ENCODE measurements at regions not wholly inside any gene's neighbourhood (a gene's known extent, or its start where the extent isn't known, plus 50 kb on each side); places are given as distances from the start of the nearest gene placed in this dataset.

GRCh38 chr12:104895415-104895814 is 62.7 kb downstream of the SLC41A2 start:
- DNase-seq = no peak
- Histone ChIP-seq H3K27ac (no peak overlapping the region), H3K36me3 (ENCODE audit: low read depth, missing control alignments) (no peaks in the 10 kb centered on the region), H3K4me3 (no peak overlapping the region), H3K9me3 (no peaks in the 10 kb centered on the region), H3K27me3 (no peaks in the 10 kb centered on the region), H3K4me1 (no peaks in the 10 kb centered on the region)
- 86 to 87% methylated on average over 2 of the region's 2 CpGs for WGBS, 2 donors
- intact Hi-C loops (cut with DNase I; ENCODE audit: low total_unique reads) = no loop called here
- TF ChIP-seq POLR2A (IDR thresholded peaks at IDR 0.05) (no peak), CTCF (IDR thresholded peaks at IDR 0.05) (no peak)

DNA sequence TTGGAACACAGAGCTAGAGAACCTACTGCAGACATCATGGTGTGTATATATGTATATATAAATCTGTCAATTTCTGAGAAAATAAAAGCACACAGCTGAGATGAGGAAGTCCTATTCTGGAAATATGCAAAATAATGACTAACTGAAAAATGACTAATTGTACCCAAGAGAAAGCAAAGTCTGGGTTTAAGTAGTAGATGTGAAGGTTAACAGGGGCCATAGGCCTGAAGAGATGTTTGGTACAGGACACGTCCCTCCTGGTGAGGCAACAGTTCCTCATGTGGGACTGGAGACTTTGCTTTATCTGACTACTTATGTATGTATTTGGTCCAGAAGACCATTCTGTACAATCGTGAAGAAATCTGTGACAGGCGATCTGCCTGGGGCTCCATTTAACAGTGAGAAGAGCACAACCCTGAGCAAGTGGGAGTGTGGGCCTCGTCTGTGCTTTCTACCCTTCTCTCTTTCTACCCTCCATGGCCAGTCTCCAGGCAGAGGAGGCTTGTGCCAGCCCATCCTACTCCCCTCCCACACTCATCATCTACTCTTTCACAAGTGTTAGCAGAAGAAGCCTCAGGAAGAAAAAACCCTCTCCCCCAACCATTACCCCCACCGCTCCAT is 67.5 kb downstream of the SLC41A2 start:
- H3K9me3 ChIP-seq = no peaks in the 10 kb centered on the region
- H3K27me3 ChIP-seq = no peaks in the 10 kb centered on the region
- H3K4me1 ChIP-seq = no peaks in the 10 kb centered on the region
- no peak for DNase-seq
- WGBS, 2 donors = 94 to 96% methylated on average over 5 of the region's 5 CpGs
- TF ChIP-seq CTCF (IDR thresholded peaks at IDR 0.05) = no peak
- TF ChIP-seq POLR2A (IDR thresholded peaks at IDR 0.05) = no peak
- H3K36me3 ChIP-seq (ENCODE audit: low read depth, missing control alignments) = no peaks in the 10 kb centered on the region
- no peak overlapping the region for H3K27ac ChIP-seq
- intact Hi-C loops (cut with DNase I; ENCODE audit: low total_unique reads) = no loop called here
- no peak overlapping the region for H3K4me3 ChIP-seq

- Histone ChIP-seq H3K4me3 (no peak overlapping the region), H3K27ac (no peak overlapping the region), H3K27me3 (no peaks in the 10 kb centered on the region), H3K36me3 (ENCODE audit: low read depth, missing control alignments) (no peaks in the 10 kb centered on the region), H3K9me3 (no peaks in the 10 kb centered on the region), H3K4me1 (no peaks in the 10 kb centered on the region)
- TF ChIP-seq CTCF (IDR thresholded peaks at IDR 0.05) = no peak
- no peak for TF ChIP-seq POLR2A (IDR thresholded peaks at IDR 0.05)
- no peak for DNase-seq
- intact Hi-C loops (cut with DNase I; ENCODE audit: low total_unique reads) = no loop called here
- 100% methylated on average over 1 of the region's 1 CpG for WGBS, 2 donors
These were observed 68.4 kb downstream of the SLC41A2 start for GRCh38 chr12:104889735-104890134.

DNA sequence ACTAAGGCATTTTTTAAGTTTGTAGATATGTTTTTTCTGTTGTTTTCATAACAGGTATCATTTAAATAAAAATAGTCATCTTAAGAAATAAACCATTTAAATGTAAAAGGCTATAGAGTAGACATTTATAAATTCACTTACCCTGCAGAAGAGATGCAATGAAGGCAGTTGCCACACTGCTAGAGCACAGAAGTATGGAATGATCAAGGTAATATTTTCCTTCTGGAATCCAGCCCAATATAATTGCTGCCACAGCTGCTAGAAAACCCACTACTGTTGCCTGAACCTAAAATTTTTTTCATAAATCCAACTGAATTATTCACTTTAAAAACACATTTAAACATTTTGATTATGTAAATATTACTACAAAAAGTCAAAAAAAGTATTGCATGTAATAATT is 69.2 kb downstream of the SLC41A2 start:
- TF ChIP-seq CTCF (IDR thresholded peaks at IDR 0.05) = no peak
- no peak for TF ChIP-seq POLR2A (IDR thresholded peaks at IDR 0.05)
- Histone ChIP-seq H3K4me3 (no peak overlapping the region), H3K4me1 (no peaks in the 10 kb centered on the region), H3K36me3 (ENCODE audit: low read depth, missing control alignments) (no peaks in the 10 kb centered on the region), H3K27ac (no peak overlapping the region), H3K27me3 (no peaks in the 10 kb centered on the region), H3K9me3 (no peaks in the 10 kb centered on the region)
- no peak for DNase-seq
- intact Hi-C loops (cut with DNase I; ENCODE audit: low total_unique reads) = no loop called here

GRCh38 chr12:104888481-104888880 is 69.6 kb downstream of the SLC41A2 start:
- DNase-seq = no peak
- 80 to 86% methylated on average over 2 of the region's 2 CpGs for WGBS, 2 donors
- H3K27me3 ChIP-seq = no peaks in the 10 kb centered on the region
- no peak overlapping the region for H3K27ac ChIP-seq
- H3K36me3 ChIP-seq (ENCODE audit: low read depth, missing control alignments) = no peaks in the 10 kb centered on the region
- intact Hi-C loops (cut with DNase I; ENCODE audit: low total_unique reads) = no loop called here
- TF ChIP-seq CTCF (IDR thresholded peaks at IDR 0.05) (no peak), POLR2A (IDR thresholded peaks at IDR 0.05) (no peak)
- no peaks in the 10 kb centered on the region for H3K9me3 ChIP-seq
- no peak overlapping the region for H3K4me3 ChIP-seq
- no peaks in the 10 kb centered on the region for H3K4me1 ChIP-seq

All from testis (tissue), 2 donors.